ENCODE measurements at regions not wholly inside any gene's neighbourhood (a gene's known extent, or its start where the extent isn't known, plus 50 kb on each side); places are given as distances from the start of the nearest gene placed in this dataset.

DNA sequence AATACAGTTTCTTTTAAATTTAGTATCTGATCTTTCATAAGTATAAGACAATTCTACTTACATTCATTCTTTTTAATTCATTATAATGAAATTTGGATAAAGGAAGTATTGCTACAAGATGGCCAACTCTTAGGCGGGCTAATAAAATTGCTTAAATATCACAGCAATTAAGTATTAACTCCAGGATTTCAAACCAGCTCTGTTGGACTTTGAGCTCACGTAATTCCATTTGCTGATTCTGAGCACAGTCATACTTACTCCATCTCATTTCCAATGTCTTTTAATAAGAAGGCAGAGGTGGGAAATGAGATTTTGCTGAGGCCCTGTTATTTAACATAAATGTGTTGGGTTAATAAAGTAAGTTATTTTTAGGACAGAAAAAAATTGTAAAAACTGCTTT, 748.1 kb downstream of the KCNA4 start:
- TF ChIP-seq FOS (IDR thresholded peaks at IDR 0.05; ENCODE audit: borderline replicate concordance, insufficient read depth, low read length) (no peak), EZH2 (IDR thresholded peaks at IDR 0.05; ENCODE audit: borderline replicate concordance, low read depth, low read length, severe bottlenecking) (no peak), POLR2AphosphoS5 (IDR thresholded peaks at IDR 0.05; ENCODE audit: insufficient read depth, low read depth, low read length) (no peak)
- TF ChIP-seq, protein P1, sequence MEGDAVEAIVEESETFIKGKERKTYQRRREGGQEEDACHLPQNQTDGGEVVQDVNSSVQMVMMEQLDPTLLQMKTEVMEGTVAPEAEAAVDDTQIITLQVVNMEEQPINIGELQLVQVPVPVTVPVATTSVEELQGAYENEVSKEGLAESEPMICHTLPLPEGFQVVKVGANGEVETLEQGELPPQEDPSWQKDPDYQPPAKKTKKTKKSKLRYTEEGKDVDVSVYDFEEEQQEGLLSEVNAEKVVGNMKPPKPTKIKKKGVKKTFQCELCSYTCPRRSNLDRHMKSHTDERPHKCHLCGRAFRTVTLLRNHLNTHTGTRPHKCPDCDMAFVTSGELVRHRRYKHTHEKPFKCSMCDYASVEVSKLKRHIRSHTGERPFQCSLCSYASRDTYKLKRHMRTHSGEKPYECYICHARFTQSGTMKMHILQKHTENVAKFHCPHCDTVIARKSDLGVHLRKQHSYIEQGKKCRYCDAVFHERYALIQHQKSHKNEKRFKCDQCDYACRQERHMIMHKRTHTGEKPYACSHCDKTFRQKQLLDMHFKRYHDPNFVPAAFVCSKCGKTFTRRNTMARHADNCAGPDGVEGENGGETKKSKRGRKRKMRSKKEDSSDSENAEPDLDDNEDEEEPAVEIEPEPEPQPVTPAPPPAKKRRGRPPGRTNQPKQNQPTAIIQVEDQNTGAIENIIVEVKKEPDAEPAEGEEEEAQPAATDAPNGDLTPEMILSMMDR (IDR thresholded peaks at IDR 0.05; ENCODE audit: extremely low read depth in 1 of 2, insufficient read depth in 1 of 2, low read depth in 1 of 2, low read length in 2 of 2), result no peak
